Effector memory CD8-positive, alpha-beta T cell (primary cell): ENCODE measurements at regions not wholly inside any gene's neighbourhood (a gene's known extent, or its start where the extent isn't known, plus 50 kb on each side); places are given as distances from the start of the nearest gene placed in this dataset.
"Not testable (repeated sequence)": the region's sequence is repeated elsewhere in the genome, so short reads cannot be mapped to it uniquely, and the experiment has no call there.

ENCODE experiments used
- ATAC-seq: fragments of 150-1000 bp; cut with Tn5 transposase; replicated peaks from 2 replicates; pipeline ENCODE4 v1.10.0; 2021; ENCODE audit warnings: mild to moderate bottlenecking, moderate library complexity
- DNase-seq, 3 experiments: peaks; one replicate each; pipeline ENCODE4 v3.0.0; 2021
- H3K27ac Mint-ChIP-seq, 2 donors: one replicate each; pipeline ENCODE4 v1.8.0; 2022; ENCODE audit warnings: mild to moderate bottlenecking in 2 of 2, mixed read lengths in 2 of 2, moderate library complexity in 2 of 2
- H3K27me3 Mint-ChIP-seq, 2 donors: one replicate each; pipeline ENCODE4 v1.8.0; 2022; ENCODE audit warnings: mixed read lengths in 2 of 2
- H3K36me3 Mint-ChIP-seq: one replicate; pipeline ENCODE4 v1.8.0; 2022; ENCODE audit warnings: mild to moderate bottlenecking, moderate library complexity, mixed read lengths; ENCODE audit not compliant: insufficient read depth
- H3K4me1 Mint-ChIP-seq, 2 donors: one replicate each; pipeline ENCODE4 v1.8.0; 2022; ENCODE audit warnings: low read depth in 2 of 2, mixed read lengths in 2 of 2
- H3K4me3 Mint-ChIP-seq, 2 donors: one replicate each; pipeline ENCODE4 v1.8.0; 2022; ENCODE audit warnings: mild to moderate bottlenecking in 2 of 2, mixed read lengths in 2 of 2, moderate library complexity in 2 of 2
- H3K9me3 Mint-ChIP-seq, 2 donors: one replicate each; pipeline ENCODE4 v1.8.0; 2022; ENCODE audit warnings: mixed read lengths in 2 of 2

DNA sequence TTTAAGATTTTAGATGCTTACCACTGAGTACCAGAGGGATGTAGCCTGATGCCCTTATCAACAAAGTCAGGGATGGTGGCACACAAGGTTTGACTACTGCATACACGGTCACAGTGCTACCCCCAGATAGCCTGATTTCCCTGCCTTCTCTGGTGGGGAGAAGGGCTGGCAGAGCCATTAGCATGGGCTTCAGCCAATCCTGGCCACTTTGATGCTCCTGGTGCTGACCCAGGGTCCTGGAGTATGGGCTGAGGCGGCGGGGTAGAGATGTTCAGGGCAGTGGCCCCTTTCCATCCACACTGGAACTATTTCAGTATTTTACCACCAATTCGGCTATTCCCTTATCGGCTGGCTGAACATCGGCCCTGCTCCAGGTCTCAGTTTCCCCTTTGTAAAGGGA is 83.2 kb downstream of the POTEB3 start:
- not testable (repeated sequence) for H3K4me1 Mint-ChIP-seq, H3K27me3 Mint-ChIP-seq, ATAC-seq, H3K27ac Mint-ChIP-seq, H3K4me3 Mint-ChIP-seq, H3K36me3 Mint-ChIP-seq, DNase-seq, H3K9me3 Mint-ChIP-seq

DNA sequence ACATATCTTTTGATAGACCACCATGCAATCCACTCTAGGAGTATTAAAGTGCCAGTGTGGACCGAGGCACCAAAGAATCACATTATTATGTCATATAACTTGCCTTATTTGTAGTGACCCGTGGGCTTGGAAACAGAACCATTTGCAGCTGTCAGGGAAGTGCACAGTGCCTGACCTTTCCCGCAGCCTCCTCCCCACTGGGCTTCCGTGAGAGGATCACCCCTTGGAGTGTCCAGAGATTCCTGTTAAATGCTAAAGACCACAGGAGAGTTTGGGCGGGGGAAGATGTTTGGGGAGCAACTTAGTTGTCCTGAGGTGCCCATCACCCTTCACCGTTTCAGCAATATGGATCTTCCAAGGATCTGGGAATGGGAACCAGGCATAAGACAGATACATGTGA is 84.4 kb downstream of the POTEB3 start:
- not testable (repeated sequence) for H3K27me3 Mint-ChIP-seq

GRCh38 chr15:21354597-21354996 is 85.7 kb downstream of the POTEB3 start:
- not testable (repeated sequence) for H3K9me3 Mint-ChIP-seq, H3K27ac Mint-ChIP-seq, DNase-seq, H3K4me3 Mint-ChIP-seq, H3K36me3 Mint-ChIP-seq, ATAC-seq, H3K27me3 Mint-ChIP-seq, H3K4me1 Mint-ChIP-seq

More for the DNA sequence above, 84.4 kb downstream of the POTEB3 start:
- not testable (repeated sequence) for H3K4me1 Mint-ChIP-seq, ATAC-seq, H3K27ac Mint-ChIP-seq, DNase-seq, H3K4me3 Mint-ChIP-seq, H3K9me3 Mint-ChIP-seq, H3K36me3 Mint-ChIP-seq

- DNase-seq, H3K27me3 Mint-ChIP-seq, H3K27ac Mint-ChIP-seq, H3K4me1 Mint-ChIP-seq, H3K9me3 Mint-ChIP-seq, H3K4me3 Mint-ChIP-seq, H3K36me3 Mint-ChIP-seq: not testable (repeated sequence)
- ATAC-seq = peak; percentile 36
These were observed 87.5 kb downstream of the POTEB3 start for GRCh38 chr15:21352670-21353318.

DNA sequence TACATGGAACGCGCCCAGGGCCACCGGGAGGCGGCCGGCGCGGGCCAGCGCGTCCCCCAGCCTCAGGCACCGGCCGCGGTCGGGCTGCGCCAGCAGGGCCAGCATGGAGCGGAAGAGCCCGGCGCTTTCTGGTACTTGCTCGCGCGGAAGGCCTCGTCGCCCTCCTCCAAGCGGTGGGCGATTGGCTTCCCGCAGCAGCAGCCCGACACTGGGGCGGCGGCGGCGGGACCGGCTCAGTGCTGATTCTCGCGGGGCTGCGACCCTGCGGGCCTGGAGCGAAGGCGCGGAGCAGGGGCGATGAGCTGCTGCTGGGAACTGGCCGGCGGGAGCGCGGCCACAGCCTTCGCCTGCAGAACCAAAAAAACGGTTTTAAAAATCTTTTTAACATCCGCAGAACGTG is 95.3 kb downstream of the POTEB3 start:
- H3K4me1 Mint-ChIP-seq, H3K27ac Mint-ChIP-seq, H3K4me3 Mint-ChIP-seq, ATAC-seq, DNase-seq, H3K9me3 Mint-ChIP-seq, H3K36me3 Mint-ChIP-seq, H3K27me3 Mint-ChIP-seq: not testable (repeated sequence)

GRCh38 chr15:21344500-21344899 is 95.8 kb downstream of the POTEB3 start:
- not testable (repeated sequence) for H3K27me3 Mint-ChIP-seq

GRCh38 chr15:21337028-21337427 is 103.3 kb downstream of the POTEB3 start:
- not testable (repeated sequence) for H3K4me1 Mint-ChIP-seq, H3K36me3 Mint-ChIP-seq, H3K27ac Mint-ChIP-seq, H3K4me3 Mint-ChIP-seq, H3K27me3 Mint-ChIP-seq, DNase-seq, ATAC-seq, H3K9me3 Mint-ChIP-seq

More at GRCh38 chr15:21344500-21344899, 95.8 kb downstream of the POTEB3 start:
- ATAC-seq = peak; percentile 33
- not testable (repeated sequence) for H3K9me3 Mint-ChIP-seq, DNase-seq, H3K36me3 Mint-ChIP-seq, H3K4me1 Mint-ChIP-seq, H3K27ac Mint-ChIP-seq, H3K4me3 Mint-ChIP-seq

DNA sequence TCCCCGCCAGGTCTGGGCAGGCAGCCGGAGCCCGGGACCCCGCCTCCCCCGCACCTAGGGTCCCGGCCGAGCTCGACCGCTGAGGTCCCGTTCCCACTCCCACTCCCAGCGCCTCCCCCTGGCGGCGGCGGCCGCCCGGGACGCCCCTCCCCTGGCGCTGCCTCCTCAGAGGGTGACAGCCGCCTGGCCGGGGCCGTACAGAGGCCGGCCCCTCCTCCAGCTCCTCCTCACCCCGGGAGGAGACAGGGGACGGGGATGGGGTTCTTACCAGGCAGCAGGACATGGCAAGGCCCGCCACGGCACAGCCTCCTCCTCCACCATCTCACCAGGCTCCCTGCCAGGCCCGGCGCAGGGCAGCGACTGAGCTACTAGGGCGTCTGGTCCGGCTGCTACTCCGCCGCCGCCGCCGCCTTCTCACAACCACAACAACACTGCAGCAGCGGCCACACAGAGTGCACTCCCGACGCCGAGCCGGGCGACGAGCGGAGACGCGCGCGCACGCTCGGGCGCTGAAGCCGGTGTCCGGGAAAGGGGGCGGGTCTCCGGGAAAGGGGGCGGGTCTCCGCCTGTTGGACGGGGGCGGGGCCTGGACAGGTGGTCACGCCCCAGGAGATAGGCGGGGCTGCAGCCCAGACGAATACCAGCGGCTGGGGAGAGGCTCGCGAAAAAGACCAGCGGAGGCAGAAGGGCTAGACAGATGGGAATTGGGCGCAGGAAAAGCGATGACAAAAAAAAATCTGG is 115.4 kb downstream of the POTEB3 start:
- peak; percentile 56 for ATAC-seq
- H3K27me3 Mint-ChIP-seq, DNase-seq, H3K9me3 Mint-ChIP-seq, H3K4me3 Mint-ChIP-seq, H3K4me1 Mint-ChIP-seq, H3K36me3 Mint-ChIP-seq, H3K27ac Mint-ChIP-seq: not testable (repeated sequence)

DNA sequence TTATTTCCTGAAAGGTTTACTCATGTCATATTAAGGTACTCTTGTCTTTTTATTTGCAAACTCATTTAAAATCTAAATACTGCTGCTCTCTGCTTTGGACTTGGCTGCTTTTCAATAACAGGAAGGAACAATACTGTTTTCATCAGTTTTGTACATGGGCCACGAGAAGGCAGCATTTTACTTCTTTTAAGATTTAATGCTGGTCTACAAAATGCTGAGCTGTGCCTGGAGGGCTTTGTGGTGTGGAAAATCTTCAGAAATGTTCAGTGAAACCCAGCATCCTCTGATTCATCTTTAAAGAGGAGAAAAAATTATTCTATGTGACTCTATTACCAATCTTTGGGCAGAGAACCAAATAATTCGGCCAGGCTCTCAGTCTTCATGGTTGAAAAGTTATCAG is 155.9 kb downstream of the POTEB3 start:
- not testable (repeated sequence) for H3K4me3 Mint-ChIP-seq, H3K4me1 Mint-ChIP-seq, DNase-seq, H3K27ac Mint-ChIP-seq, H3K9me3 Mint-ChIP-seq, H3K27me3 Mint-ChIP-seq, H3K36me3 Mint-ChIP-seq
- peak; percentile 77 for ATAC-seq

DNA sequence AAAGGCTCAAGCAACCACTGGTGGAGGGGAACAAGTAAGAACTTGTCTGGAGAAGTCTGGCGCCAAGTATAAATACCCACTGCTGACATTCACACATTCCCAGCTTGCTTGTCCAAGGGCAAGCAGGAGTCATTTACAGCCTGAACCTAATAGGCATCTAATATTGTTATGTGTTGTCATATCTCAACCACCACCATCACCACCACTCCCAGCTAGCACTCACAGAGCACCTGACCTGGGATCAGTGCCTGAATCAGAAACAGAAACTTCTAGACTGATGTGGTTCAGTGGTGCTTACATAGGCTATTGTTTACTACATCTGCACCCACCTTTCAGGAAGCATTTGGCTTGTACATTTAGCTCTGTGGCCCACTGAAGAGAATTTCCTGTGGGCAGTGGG is 157.1 kb downstream of the POTEB3 start:
- not testable (repeated sequence) for H3K9me3 Mint-ChIP-seq, H3K36me3 Mint-ChIP-seq, H3K4me3 Mint-ChIP-seq, H3K4me1 Mint-ChIP-seq, H3K27ac Mint-ChIP-seq, H3K27me3 Mint-ChIP-seq, DNase-seq
- peak; percentile 70 for ATAC-seq

GRCh38 chr15:21280272-21280671 is 160.0 kb downstream of the POTEB3 start:
- ATAC-seq, DNase-seq, H3K9me3 Mint-ChIP-seq, H3K27ac Mint-ChIP-seq, H3K4me3 Mint-ChIP-seq, H3K4me1 Mint-ChIP-seq, H3K36me3 Mint-ChIP-seq, H3K27me3 Mint-ChIP-seq: not testable (repeated sequence)

DNA sequence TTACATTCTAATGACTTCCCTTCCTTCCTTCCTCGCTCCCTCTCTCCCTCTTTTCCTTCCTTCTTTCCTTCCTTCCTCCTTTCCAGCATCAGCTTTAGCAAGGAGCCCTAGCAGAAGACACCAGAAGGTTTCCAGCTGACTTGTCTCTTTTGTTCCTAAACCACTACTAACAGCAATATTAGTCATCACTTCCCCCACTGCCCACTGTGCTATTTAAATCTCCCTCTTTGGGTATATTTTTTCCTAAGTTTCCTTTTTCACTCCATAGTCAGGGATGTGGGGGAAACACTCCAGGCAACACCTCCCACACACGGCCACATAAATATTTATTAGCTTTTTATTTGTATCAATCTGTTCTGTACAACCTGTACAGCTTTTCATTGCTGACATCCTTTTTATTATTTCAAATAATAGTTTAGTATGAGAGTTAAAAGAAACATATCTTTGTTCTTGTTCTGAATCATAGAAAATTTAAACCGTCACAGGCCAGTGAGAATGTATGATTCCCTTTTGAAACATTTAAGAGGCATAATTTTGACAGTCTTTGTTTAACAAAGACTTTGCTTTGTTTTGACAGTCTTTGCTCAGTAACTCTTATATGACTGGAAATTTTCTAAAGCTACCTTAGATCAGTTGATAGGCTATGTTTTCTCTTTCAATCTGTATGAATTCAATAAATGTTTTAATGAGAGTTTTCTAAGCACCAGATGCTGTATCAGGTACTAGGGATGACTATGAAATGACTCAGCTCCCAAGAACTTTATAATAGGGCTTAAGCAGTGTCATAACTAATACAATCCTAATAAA is 167.9 kb downstream of the POTEB3 start:
- not testable (repeated sequence) for H3K27ac Mint-ChIP-seq, H3K4me3 Mint-ChIP-seq, DNase-seq, H3K36me3 Mint-ChIP-seq, ATAC-seq, H3K9me3 Mint-ChIP-seq, H3K4me1 Mint-ChIP-seq
- H3K27me3 Mint-ChIP-seq = peaks cover 14 to 22% of the 10 kb centered on the region in 2 donors

DNA sequence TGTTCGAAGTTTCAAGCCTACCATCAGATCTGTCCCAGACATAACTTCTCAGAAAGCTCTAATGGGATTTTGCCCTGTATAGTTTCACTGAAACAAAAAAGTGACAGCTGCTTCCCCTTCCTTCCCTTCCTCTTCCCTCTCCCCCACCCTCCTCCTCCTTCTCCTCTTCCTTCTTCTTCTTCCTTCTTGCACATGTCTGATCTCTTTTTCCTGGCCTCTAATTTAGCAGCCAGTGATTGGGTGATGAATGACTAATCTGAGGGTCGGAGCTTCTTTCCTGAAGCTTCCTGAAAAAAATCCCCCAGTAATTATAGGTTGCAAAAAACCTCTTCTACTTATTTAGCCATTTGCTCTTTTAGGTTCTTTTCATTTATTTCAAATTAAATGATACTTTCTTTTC is 168.7 kb downstream of the POTEB3 start:
- Mint-ChIP-seq H3K4me3 (no peak overlapping the region), H3K4me1 (no peaks in the 10 kb centered on the region), H3K9me3 (no peaks in the 10 kb centered on the region), H3K27me3 (peaks cover 14 to 22% of the 10 kb centered on the region in 2 donors), H3K36me3 (no peaks in the 10 kb centered on the region), H3K27ac (no peak overlapping the region)
- DNase-seq (no peak), ATAC-seq (no peak)

DNA sequence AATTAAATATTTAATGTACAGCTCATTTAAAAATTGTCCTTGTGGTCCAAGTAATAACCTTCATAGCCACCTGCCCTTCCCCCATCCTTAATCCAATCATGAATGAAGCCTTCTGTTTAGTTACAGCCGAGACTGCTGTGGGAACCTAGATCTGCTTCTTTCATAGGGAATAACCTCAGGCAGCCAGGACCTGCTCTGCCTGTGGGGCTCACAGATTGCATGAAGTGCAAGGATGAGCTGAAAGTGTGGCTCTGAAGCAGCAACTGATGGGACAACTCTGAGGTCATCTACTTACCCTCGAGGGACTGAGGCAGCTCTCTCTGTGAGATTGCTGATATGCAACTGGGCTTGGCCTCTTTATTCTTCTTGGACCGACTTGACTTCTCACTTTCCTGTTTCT is 169.8 kb downstream of the POTEB3 start:
- ATAC-seq (no peak), DNase-seq (no peak)
- Mint-ChIP-seq H3K9me3 (no peaks in the 10 kb centered on the region), H3K4me3 (no peak overlapping the region), H3K27ac (no peak overlapping the region), H3K4me1 (no peaks in the 10 kb centered on the region), H3K36me3 (no peaks in the 10 kb centered on the region), H3K27me3 (peaks cover 14 to 22% of the 10 kb centered on the region in 2 donors)
